G401 (cell line): ENCODE measurements at regions not wholly inside any gene's neighbourhood (a gene's known extent, or its start where the extent isn't known, plus 50 kb on each side); places are given as distances from the start of the nearest gene placed in this dataset.
"Not testable (repeated sequence)": the region's sequence is repeated elsewhere in the genome, so short reads cannot be mapped to it uniquely, and the experiment has no call there.

ENCODE experiments used
- DNase-seq: peaks from one replicate; pipeline ENCODE4 v3.0.0-alpha.2; 2015; ENCODE audit warnings: low spot score
- in situ Hi-C: cut with HindIII; loops from 2 replicates; pipeline ENCODE4 v1.10.0; 2016; ENCODE audit warnings: low sequenced_read_pairs, mixed read lengths

GRCh38 chr2:81363800-81364199 lies 1059.2 kb upstream of the LRRTM1 start:
- no peak for DNase-seq
- in situ Hi-C loops, result no loop called here

GRCh38 chr2:81362468-81362867 lies 1057.9 kb upstream of the LRRTM1 start:
- not testable (repeated sequence) for DNase-seq

GRCh38 chr2:81355436-81355835 lies 1050.9 kb upstream of the LRRTM1 start:
- DNase-seq, result no peak
- in situ Hi-C loops, result no loop called here

More at GRCh38 chr2:81362468-81362867, 1057.9 kb upstream of the LRRTM1 start:
- in situ Hi-C loops, result not testable (repeated sequence)

- in situ Hi-C loops, result no loop called here
- DNase-seq, result no peak
These were observed 1029.5 kb upstream of the LRRTM1 start for GRCh38 chr2:81334046-81334445.

GRCh38 chr2:81328968-81329367 lies 1024.4 kb upstream of the LRRTM1 start:
- in situ Hi-C loops, result no loop called here

DNA sequence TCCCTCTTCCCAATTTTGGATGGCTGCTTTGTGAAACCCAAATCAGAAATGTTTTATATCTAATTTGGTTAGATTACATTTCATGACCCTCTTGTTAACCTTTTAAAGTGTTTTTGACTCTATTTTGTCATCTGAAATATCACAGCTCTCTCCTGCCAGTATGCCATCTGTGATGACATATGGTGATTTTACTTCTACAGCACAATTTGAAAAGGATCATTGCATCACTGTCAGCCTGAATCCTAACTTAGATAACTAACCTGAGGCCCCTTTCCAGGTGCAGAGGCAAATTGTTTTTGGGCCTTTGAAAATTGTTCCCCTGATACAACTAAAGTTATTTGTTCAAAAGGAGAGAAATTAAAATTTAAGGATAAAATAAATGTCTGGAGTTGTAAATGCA lies 1023.4 kb upstream of the LRRTM1 start:
- DNase-seq, result peak; percentile 76
- in situ Hi-C loops, result no loop called here

More at GRCh38 chr2:81328968-81329367, 1024.4 kb upstream of the LRRTM1 start:
- no peak for DNase-seq

GRCh38 chr2:81324046-81324445 lies 1019.5 kb upstream of the LRRTM1 start:
- no peak for DNase-seq

GRCh38 chr2:81304154-81304830 lies 999.7 kb upstream of the LRRTM1 start:
- in situ Hi-C loops, result no loop called here
- no peak for DNase-seq

More at GRCh38 chr2:81324046-81324445, 1019.5 kb upstream of the LRRTM1 start:
- in situ Hi-C loops, result no loop called here

DNA sequence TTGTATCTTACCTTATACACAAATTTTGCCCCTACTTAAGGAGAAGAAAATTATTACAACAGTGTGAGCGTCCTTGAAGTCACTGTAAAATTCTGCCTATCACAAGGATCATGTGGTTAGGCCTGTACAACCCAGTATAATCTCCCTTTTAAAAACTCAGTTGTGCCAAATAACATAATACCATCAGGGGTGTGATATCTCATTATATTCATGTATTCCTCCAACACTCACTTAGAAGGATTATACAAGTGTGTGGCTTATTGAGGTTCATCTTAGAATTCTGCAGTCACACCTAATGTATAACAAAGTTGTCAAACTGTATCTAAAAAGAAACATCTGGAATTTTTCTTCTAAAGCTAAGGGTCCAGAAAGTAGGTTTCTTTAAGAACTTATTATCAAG lies 998.8 kb upstream of the LRRTM1 start:
- no peak for DNase-seq
- in situ Hi-C loops, result no loop called here

- no peak for DNase-seq
- in situ Hi-C loops, result no loop called here
These were observed 995.3 kb upstream of the LRRTM1 start for GRCh38 chr2:81299841-81300240.

- in situ Hi-C loops, result no loop called here
These were observed 986.3 kb upstream of the LRRTM1 start for GRCh38 chr2:81290846-81291245.

DNA sequence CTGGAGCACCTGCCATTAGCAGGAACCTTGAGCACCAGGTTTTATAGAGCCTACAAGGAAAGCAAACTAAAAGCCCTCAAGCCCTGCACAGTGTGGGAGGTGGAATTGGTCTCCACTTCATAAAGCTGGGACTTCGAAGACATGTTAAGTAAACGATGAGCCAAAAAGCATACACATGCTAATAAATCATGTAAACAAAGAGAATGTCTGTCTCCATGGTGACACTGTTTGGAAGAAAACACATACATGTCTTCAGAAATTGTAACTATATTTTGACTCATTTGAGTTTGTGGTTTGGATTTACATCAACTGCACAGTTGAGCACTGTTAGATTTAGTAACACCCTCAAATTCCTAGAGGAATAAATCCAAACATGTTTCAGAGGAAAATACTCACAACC lies 978.5 kb upstream of the LRRTM1 start:
- in situ Hi-C loops, result no loop called here

More at GRCh38 chr2:81290846-81291245, 986.3 kb upstream of the LRRTM1 start:
- no peak for DNase-seq

DNA sequence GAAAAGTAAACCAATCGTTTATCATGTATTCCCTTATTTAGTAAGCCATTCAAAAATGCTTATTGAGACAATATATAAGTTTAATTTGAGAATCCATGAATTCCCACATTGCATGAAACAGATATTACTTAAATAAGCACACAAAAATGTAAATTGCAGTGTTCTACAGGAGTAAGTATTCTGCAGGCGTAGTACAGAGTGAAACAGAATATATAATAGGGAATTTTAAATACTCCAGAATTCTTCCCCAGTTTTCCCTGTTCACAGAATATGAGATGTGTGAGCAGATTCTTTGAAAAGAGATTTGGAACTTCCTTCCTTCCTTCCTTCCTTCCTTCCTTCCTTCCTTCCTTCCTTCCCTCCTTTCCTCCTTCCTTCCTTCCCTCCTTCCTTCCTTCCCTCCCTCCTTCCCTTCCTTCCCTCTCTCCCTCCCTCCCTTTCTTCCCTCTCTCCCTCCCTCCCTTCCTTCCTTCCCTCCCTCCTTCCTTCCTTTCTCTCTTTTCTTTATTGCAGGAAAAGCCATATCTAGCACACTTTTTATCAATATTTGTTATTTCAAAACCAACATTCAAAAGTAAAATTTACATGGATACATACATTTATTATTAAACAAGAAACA lies 977.7 kb upstream of the LRRTM1 start:
- no peak for DNase-seq
- in situ Hi-C loops, result no loop called here

More for the DNA sequence above, 978.5 kb upstream of the LRRTM1 start:
- no peak for DNase-seq

GRCh38 chr2:81276595-81276994 lies 972.0 kb upstream of the LRRTM1 start:
- in situ Hi-C loops, result no loop called here
- DNase-seq, result no peak

GRCh38 chr2:81266106-81266505 lies 961.6 kb upstream of the LRRTM1 start:
- in situ Hi-C loops, result no loop called here
- DNase-seq, result no peak

DNA sequence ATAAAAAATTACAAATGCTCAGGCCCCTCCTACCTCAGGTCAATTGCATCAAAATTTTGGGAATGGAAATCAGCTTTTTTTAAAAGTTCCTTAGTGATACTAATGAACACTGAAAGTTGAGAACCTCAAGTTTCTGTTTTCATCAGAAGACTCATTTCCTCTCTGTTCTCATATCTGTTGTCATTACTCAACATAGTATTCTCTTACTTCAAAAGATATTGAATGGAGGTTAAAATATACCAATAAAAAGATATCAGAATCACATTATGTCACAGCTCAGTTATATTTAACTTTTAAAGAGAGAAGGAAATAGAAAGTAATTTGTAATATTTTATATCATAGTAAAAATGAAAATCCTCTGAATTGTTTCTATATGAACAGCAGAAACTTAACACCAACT lies 959.4 kb upstream of the LRRTM1 start:
- in situ Hi-C loops, result no loop called here
- no peak for DNase-seq

DNA sequence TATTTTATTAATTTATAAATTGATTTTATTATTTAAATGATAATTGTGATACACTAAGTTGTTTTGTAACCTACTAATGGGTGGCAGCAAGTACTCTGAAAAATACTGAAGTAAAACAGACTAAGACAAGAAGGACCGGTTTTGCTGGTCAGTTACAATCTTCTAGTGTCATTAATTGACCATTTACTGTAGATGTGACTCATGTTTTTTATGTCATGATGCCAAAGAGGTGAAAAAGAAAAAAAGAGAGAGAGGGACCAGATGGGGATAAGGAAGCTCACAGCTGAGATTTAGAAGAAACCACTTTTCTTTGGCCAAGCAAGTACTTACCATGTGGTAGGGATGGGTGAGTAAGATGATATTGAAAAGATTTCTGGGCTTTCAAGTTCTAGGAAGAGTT lies 955.8 kb upstream of the LRRTM1 start:
- in situ Hi-C loops, result no loop called here

GRCh38 chr2:81250270-81250669 lies 945.7 kb upstream of the LRRTM1 start:
- DNase-seq, result no peak
- in situ Hi-C loops, result no loop called here

More for the DNA sequence above, 955.8 kb upstream of the LRRTM1 start:
- no peak for DNase-seq

DNA sequence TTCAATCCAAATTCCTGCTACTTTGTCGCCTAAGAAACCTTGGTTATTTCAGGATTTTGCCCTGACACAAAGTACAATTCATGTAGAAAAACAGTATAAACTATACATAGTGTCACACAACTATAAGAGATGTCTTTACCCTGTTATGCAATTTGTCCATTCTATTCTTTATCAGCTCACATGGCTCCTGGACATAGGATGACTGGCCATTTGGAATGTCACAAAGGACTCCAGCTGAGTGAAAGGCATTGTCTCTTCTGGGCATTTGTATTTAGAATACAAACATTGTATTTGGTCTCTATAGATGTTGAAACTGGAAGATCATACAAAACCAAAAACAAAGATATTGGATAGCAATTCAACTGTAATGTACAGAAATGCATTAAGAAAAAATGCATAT lies 944.6 kb upstream of the LRRTM1 start:
- in situ Hi-C loops, result no loop called here
- DNase-seq, result no peak

- DNase-seq, result no peak
- in situ Hi-C loops, result no loop called here
These were observed 943.1 kb upstream of the LRRTM1 start for GRCh38 chr2:81247648-81248047.

- no peak for DNase-seq
- in situ Hi-C loops, result no loop called here
These were observed 937.9 kb upstream of the LRRTM1 start for GRCh38 chr2:81242501-81242900.
